Heart right ventricle (tissue), 16 donors: ENCODE measurements at regions not wholly inside any gene's neighbourhood (a gene's known extent, or its start where the extent isn't known, plus 50 kb on each side); places are given as distances from the start of the nearest gene placed in this dataset.

Experiments
- ATAC-seq, 8 donors: fragments of 200-7000 bp; cut with Tn5 transposase; one replicate each; pipeline ENCODE4 v1.9.1; 2020; ENCODE audit warnings: mild to moderate bottlenecking in 8 of 8, moderate library complexity in 8 of 8, moderate number of reproducible peaks in 1 of 8
- DNase-seq, 2 donors: peaks; one replicate each; pipeline ENCODE4 v3.0.0-alpha.2; 2020
- H3K27ac ChIP-seq, 10 donors: fragments of 200-600 bp; sonication (generic) in 2 of 10; one replicate each; pipeline versions ENCODE4 v1.5.0 to v1.8.0; 2020 to 2022; ENCODE audit warnings: mild to moderate bottlenecking in 3 of 10
- H3K27me3 ChIP-seq, 7 donors: fragments of 200-600 bp; one replicate each; pipeline ENCODE4 v1.8.0; 2021 to 2022; ENCODE audit warnings: mild to moderate bottlenecking in 2 of 7
- H3K36me3 ChIP-seq, 9 donors: fragments of 200-600 bp; sonication (generic) in 1 of 9; one replicate each; pipeline versions ENCODE4 v1.5.0 to v1.8.0; 2020 to 2022; ENCODE audit warnings: mild to moderate bottlenecking in 2 of 9
- H3K4me1 ChIP-seq, 9 donors: fragments of 200-600 bp; sonication (generic) in 1 of 9; one replicate each; pipeline versions ENCODE4 v1.5.0 to v1.8.0; 2020 to 2022; ENCODE audit warnings: mild to moderate bottlenecking in 4 of 9
- H3K4me3 ChIP-seq, 10 donors: fragments of 200-600 bp; sonication (generic) in 2 of 10; one replicate each; pipeline versions ENCODE4 v1.5.0 to v1.8.0; 2020 to 2022; ENCODE audit warnings: mild to moderate bottlenecking in 7 of 10, moderate library complexity in 2 of 10
- H3K9me3 ChIP-seq, 11 donors: fragments of 200-600 bp in 10 of 11; sonication (generic) in 2 of 11; one replicate each; pipeline versions ENCODE4 v1.5.0 to v1.8.0; 2013 to 2022; ENCODE audit warnings: mild to moderate bottlenecking in 2 of 11, control low read depth in 1 of 11, moderate library complexity in 1 of 11
- CTCF ChIP-seq, 9 donors: fragments of 200-600 bp; sonication (generic) in 2 of 9; IDR thresholded peaks; one replicate each; pipeline versions ENCODE4 v1.5.0 to v1.8.0; 2021 to 2022; ENCODE audit warnings: antibody characterized with exemption in 9 of 9, mild to moderate bottlenecking in 5 of 9, moderate library complexity in 1 of 9
- WGBS, 2 donors: extraction: QIAGEN DNeasy Blood & Tissue Kit; methylation state at CpG; one replicate each; pipeline ENCODE4 v1.1.7; 2013; ENCODE audit warnings: inconsistent platforms in 1 of 2; 5-methylcytosine and 5-hydroxymethylcytosine counted together
- intact Hi-C, 10 donors: fragments of 100-400 bp; cut with DNase I; formaldehyde crosslinking; loops; one replicate each; pipeline versions ENCODE4 v1.11.1 to v1.14.2; 2022
- donor health status: Arrhythmogenic right ventricular cardiomyopathy.
- donor health status: ischemic (EF 13 %, LVEDD 7.1; RV severe dilation, severe dysfunction).
- donor health status: healthy with polysubstance abuse.
- donor health status: DM: no; HTN: yes; CAD: no.
- donor health status: DM: no; HTN: no; CAD: no.
- donor health status: ischemic (EF 25% LVEDD 6.9; RV normal size, moderate dysfunction).
- donor health status: ischemic (EF 25% LVEDD 5.7; RV mildly dilated, moderate dysfunction).
- donor health status: healthy.
- donor health status: DM: yes; HTN: yes; CAD: no.
- donor health status: Ischemic cardiomyopathy.
- donor health status: ischemic (EF 35%, LVEDD 5.7; RV mildly dilated, moderate dysfunction).
- donor health status: nonischemic (EF 11% LVEDD 7.7; RV severe dilation, severe dysfunction).
- donor health status: DM: yes; HTN: yes; CAD: no.
- donor health status: PGD.
- donor health status: ischemic (EF 29% LVEDD 5.4; RV normal size, mild dysfunction).
- donor health status: nonischemic (EF 23%, LVEDD 6.1; RV moderate dilation, normal function).

GRCh38 chr10:113252650-113253618, 299.9 kb upstream of the HABP2 start:
- ATAC-seq = no peak
- peaks cover 0 to 10% (median 6%) of the 10 kb centered on the region in 7 donors for H3K27me3 ChIP-seq
- no peak overlapping the region for H3K27ac ChIP-seq
- no peak for DNase-seq
- intact Hi-C loops = no loop called here
- no peak for TF ChIP-seq CTCF (IDR thresholded peaks at IDR 0.05)
- no peaks in the 10 kb centered on the region for H3K9me3 ChIP-seq
- H3K4me3 ChIP-seq = no peak overlapping the region
- H3K36me3 ChIP-seq = no peaks in the 10 kb centered on the region
- WGBS, 2 donors = 50 to 52% methylated on average over 10 of the region's 10 CpGs
- no peaks in the 10 kb centered on the region for H3K4me1 ChIP-seq

GRCh38 chr10:113259576-113260226, 293.2 kb upstream of the HABP2 start:
- ATAC-seq (no peak), DNase-seq (no peak)
- 80 to 83% methylated on average over 16 of the region's 16 CpGs for WGBS, 2 donors
- intact Hi-C loops = no loop called here
- Histone ChIP-seq H3K36me3 (no peaks in the 10 kb centered on the region), H3K27ac (no peak overlapping the region), H3K9me3 (no peaks in the 10 kb centered on the region), H3K4me3 (no peak overlapping the region), H3K27me3 (peaks cover 0 to 40% (median 17%) of the 10 kb centered on the region in 7 donors), H3K4me1 (no peaks in the 10 kb centered on the region)
- TF ChIP-seq CTCF (IDR thresholded peaks at IDR 0.05) = no peak

- ATAC-seq = no peak
- TF ChIP-seq CTCF (IDR thresholded peaks at IDR 0.05) = no peak
- intact Hi-C loops = no loop called here
- peaks cover 0 to 40% (median 17%) of the 10 kb centered on the region in 7 donors for H3K27me3 ChIP-seq
- no peak overlapping the region for H3K27ac ChIP-seq
- no peak for DNase-seq
- H3K4me1 ChIP-seq = no peaks in the 10 kb centered on the region
- 80 to 86% methylated on average over 10 of the region's 10 CpGs for WGBS, 2 donors
- no peaks in the 10 kb centered on the region for H3K36me3 ChIP-seq
- no peak overlapping the region for H3K4me3 ChIP-seq
- H3K9me3 ChIP-seq = no peaks in the 10 kb centered on the region
Measured at GRCh38 chr10:113261161-113261560, 291.7 kb upstream of the HABP2 start.

- WGBS, 2 donors = 62 to 78% methylated on average over 13 of the region's 13 CpGs
- intact Hi-C loops = no loop called here
- DNase-seq = no peak
- Histone ChIP-seq H3K27ac (no peak overlapping the region), H3K27me3 (peaks cover 0 to 40% (median 17%) of the 10 kb centered on the region in 7 donors), H3K9me3 (no peaks in the 10 kb centered on the region), H3K4me1 (no peaks in the 10 kb centered on the region), H3K36me3 (no peaks in the 10 kb centered on the region), H3K4me3 (no peak overlapping the region)
- TF ChIP-seq CTCF (IDR thresholded peaks at IDR 0.05) = no peak
- ATAC-seq = no peak
Measured at GRCh38 chr10:113261611-113262091, 291.2 kb upstream of the HABP2 start.
